IPS-18c (cell line): ENCODE measurements at regions not wholly inside any gene's neighbourhood (a gene's known extent, or its start where the extent isn't known, plus 50 kb on each side); places are given as distances from the start of the nearest gene placed in this dataset.

ENCODE experiments used
- H3K4me3 ChIP-seq: 2 replicates; pipeline ENCODE4 v1.7.0; 2013; ENCODE audit warnings: low read depth, mild to moderate bottlenecking, low read length, moderate library complexity; ENCODE audit not compliant: insufficient read depth
- H3K9me3 ChIP-seq: one replicate; pipeline ENCODE4 v1.6.1; 2013; ENCODE audit warnings: mild to moderate bottlenecking, low read length, moderate library complexity; ENCODE audit not compliant: control insufficient read depth, insufficient read depth

DNA sequence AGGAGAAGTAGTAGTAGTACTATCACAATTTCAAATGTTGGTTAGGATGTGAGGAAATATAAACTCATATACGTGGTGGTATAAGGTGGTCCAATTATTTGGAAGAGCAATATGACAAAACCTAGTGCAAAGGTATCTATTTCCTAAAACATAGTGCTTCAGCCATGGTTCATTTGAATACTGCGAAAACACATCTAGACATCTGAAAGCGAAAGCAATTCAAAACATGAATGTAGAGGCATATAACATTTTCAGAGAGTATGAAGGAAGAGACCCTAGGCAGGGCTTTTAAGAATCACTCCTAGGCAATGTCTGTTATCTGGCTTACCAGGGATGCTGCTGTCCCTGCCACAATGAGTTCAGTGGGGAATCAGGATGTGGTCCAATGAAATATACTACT lies 1085.8 kb downstream of the TDRD15 start:
- Histone ChIP-seq H3K4me3 (no peak overlapping the region), H3K9me3 (no peaks in the 10 kb centered on the region)

DNA sequence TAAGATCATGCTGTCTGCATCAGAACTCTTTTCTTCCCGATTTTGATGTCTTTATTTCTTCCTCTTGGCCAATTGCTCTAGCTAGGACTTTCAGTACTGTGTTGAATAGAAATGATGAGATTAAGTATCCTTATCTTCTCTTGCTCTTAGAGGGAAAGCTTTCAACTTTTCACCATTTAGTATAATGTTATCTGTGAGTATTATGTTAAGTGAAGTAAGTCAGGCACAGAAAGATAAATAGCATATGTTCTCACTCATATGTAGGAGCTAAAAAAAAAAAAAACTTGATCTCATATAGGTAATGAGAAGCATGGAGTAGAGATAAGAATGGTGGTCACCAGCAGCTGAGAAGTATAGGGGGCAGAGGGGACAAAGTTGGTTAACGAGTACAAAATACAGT lies 1089.5 kb downstream of the TDRD15 start:
- Histone ChIP-seq H3K4me3 (no peak overlapping the region), H3K9me3 (no peaks in the 10 kb centered on the region)

DNA sequence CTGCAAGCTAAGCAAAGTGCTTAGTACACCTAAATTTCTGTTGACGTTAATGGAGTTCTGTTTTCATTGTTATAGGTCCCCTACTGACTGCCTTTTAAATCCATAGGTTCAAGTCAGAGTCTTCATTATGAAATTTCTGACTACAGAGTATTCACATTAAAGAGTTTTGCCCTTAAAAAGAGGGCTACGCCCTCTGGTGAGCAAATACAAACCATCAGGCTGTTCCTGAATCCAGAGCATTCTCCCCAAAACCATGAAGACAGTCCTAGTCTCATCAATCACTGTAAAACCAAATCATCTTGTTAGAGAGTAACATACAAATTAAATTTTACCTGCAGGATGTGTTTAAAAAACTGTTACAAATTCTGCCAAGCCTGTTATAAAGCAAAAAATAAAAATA lies 1091.7 kb downstream of the TDRD15 start:
- no peaks in the 10 kb centered on the region for H3K9me3 ChIP-seq

DNA sequence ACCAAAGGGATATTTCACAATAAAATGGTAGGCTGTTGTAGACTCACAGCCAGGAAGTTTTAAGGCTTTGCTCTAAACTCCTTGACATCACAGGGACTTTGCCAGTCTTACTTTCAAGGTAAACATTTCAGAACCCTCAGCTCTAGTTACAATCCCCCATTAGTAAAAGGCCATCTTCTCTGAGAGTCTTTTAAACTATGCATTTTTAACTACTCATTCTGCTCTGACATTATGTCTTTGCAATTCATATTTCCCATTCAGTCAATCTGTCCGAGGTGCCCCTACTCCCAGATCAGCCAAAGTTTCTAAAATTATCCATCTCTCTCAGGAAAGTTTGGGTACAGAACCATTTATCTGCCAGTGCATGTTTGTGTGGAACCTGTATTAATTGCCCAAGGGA lies 1094.1 kb downstream of the TDRD15 start:
- Histone ChIP-seq H3K9me3 (no peaks in the 10 kb centered on the region), H3K4me3 (no peak overlapping the region)

More for the DNA sequence above, 1091.7 kb downstream of the TDRD15 start:
- H3K4me3 ChIP-seq = no peak overlapping the region

DNA sequence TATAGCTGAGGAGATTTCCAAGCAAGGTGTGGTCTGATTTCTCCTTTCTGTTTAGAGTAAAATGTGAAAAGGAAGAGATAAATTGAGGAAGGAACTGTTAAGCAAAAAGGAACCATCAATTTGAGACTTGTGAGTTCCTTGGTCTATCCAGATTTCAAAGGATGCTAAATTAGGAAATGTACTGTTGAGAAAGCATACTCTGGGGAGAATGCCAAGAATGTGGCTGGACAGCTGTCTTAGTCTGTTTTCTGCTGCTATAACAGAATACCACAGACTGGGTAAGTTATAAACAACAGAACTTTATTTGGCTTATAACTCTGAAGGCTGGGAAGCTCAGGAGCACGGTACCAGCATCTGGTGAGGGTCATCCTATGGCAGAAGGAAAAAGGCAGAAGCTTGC lies 1097.2 kb downstream of the TDRD15 start:
- H3K9me3 ChIP-seq = no peaks in the 10 kb centered on the region
- H3K4me3 ChIP-seq = no peak overlapping the region

DNA sequence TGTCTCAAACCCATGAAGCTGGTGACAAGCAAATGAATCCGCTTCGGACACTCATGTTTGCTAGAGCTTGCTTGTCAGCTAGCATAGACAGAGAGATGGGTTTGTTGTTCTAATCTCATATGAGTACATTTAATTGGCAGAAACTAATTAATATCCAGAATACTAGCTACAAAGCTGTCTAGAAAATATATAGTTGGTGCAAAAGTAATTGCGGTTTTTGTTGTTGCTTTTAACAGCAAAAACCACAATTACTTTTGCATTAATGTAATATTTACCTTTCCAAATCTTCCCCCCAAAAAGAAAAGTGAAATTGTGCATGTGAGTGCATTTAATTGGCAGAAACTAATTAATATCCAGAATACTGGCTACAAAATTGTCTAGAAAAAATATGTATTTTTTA lies 1115.2 kb downstream of the TDRD15 start:
- Histone ChIP-seq H3K9me3 (no peaks in the 10 kb centered on the region), H3K4me3 (no peak overlapping the region)

DNA sequence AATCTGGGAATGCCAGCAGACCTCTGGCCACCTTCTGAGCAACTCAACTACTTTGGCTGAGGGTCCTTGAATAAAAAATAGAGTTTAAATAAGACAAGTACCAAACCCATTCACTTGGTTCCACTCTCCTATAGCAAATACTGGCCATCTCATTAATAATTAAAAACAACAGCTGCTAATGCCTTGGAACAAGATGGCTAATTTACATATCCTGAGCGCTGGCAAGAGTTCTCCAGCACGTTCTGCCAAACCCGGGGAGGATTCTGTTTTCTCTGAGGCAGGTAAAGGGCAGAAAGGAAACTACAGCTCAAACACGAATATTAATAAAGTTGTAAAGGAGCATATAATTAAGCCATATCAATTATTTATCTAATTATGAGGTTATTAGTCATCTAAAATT lies 1123.7 kb downstream of the TDRD15 start:
- H3K4me3 ChIP-seq = no peak overlapping the region
- no peaks in the 10 kb centered on the region for H3K9me3 ChIP-seq

DNA sequence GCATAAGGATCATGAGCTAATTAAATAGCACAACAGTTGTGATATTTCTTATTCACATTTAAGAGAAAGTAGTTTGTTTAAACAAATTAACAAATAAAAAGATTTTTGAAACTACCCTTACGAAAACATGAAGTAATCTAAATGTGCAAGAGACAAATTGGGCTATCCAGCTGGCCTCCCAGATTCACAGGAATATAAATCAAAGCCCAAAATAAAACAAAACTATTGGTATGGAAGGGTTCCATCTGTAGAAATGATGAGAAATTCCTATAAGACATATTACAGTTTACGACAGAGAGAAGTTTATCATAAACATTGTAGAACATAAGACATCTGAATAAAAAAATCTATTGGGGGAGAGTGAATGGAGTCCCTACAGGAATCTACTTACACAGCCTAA lies 1125.1 kb downstream of the TDRD15 start:
- Histone ChIP-seq H3K4me3 (no peak overlapping the region), H3K9me3 (no peaks in the 10 kb centered on the region)

DNA sequence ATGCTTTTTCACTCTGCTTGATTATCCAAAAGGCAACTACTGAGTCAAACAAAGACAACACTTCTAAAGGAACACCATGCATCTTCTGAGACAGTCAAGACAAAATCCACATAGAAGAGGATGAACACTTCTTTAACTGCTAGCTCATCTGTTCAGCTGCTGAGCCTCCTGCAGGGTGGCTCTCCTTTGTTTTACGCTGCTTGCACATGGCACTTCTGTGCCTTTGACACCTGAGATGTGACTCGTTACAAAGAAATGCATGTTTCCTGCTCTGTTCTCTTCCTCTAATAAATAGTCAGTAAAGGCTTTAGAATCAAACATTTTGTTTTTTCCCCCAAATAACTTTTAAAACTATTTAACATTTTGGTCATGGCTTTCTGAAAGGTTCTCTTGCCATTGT lies 1129.4 kb downstream of the TDRD15 start:
- no peaks in the 10 kb centered on the region for H3K9me3 ChIP-seq

DNA sequence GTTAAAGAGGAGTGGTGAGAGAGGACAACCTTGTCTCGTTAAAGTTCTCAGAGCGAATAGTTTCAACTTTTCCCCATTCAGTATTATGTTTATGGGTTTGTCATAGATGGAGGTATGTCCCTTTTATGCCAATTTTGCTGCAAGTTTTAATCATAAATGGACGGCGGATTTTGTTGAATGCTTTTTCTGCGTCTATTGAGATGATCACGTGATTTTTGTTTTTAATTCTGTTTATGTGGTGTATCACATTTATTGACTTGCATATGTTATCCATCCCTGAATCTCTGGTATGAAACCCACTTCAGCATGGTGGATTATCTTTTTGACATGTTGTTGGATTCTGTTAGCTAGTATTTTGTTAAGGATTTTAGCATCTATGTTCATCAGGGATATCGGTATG lies 1123.8 kb upstream of the KLHL29 start:
- Histone ChIP-seq H3K9me3 (no peaks in the 10 kb centered on the region), H3K4me3 (no peak overlapping the region)

More for the DNA sequence above, 1129.4 kb downstream of the TDRD15 start:
- H3K4me3 ChIP-seq = no peak overlapping the region

DNA sequence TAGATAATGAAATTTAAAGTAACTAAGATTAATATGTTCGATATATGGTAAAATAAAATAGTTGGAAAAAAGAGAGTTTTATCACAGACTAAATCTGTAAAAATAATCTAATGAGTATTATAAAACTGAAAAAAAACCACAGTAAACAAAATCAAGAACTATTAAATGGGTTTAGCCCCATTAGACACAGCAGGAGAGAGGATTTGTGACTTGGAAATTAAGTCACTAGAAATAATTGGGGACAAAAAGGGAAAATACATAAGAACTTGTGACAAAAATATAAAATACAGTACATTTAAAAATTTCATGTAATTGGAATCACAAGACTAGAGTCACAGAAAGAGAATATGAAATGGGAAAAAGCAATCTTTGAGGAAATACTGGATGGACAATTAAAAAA lies 1114.6 kb upstream of the KLHL29 start:
- Histone ChIP-seq H3K9me3 (no peaks in the 10 kb centered on the region), H3K4me3 (no peak overlapping the region)

DNA sequence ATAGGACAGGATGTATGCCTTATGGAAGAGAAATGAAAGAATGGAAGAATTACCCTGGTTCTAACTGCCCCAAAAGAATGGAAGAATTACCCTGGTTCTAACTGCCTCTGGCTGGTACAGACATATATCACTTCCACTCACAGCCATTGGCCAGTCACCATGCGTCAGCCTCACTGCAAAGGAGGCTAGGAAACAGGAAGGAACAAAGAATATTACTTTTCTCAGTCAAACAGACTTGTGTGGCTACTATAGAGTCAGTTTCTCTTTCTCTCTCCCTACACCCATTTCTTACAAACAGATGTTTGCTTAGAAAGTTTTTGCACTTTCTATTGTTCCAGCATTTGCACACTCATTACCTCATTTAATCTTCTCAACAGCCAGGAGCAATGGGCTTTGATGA lies 1111.1 kb upstream of the KLHL29 start:
- no peaks in the 10 kb centered on the region for H3K9me3 ChIP-seq
- no peak overlapping the region for H3K4me3 ChIP-seq

DNA sequence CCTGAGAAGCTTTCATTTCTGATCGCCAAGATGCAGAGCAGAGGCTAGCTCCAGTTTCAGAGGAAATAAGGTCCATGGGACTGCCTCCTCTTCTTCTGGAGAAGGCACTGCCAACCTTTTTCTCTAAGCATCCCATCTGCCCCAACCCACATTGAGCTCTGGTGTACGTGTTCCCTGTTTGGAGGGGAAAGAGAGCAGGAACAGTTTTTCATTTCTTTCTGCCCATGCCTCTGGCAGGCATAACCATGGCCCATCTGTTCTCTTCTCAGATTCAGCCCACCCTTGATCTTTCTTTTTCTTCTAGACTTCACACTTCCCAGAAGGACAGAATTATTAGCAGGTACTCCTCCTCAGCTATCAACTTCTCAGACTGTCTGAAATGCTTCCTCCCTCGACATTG lies 1110.3 kb upstream of the KLHL29 start:
- no peaks in the 10 kb centered on the region for H3K9me3 ChIP-seq
- no peak overlapping the region for H3K4me3 ChIP-seq

DNA sequence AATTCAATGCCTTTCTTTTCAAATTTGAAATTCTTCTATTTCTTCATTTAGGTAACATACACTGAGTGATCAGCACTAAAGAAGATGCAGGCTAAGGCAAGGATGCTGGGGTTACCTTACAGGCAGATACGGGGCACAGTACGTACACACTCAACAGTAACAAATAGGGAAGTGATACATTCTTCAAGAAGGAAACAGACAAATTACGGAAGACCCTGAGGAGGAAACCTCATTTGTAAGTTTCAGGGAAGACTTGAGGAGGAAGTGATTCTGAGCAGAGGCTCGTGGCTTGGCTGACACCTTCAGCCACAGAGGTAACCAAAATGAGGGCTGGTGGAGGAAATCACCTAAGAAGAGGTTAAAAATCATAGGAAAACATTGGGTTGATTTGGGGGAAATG lies 1108.3 kb upstream of the KLHL29 start:
- Histone ChIP-seq H3K9me3 (no peaks in the 10 kb centered on the region), H3K4me3 (no peak overlapping the region)

DNA sequence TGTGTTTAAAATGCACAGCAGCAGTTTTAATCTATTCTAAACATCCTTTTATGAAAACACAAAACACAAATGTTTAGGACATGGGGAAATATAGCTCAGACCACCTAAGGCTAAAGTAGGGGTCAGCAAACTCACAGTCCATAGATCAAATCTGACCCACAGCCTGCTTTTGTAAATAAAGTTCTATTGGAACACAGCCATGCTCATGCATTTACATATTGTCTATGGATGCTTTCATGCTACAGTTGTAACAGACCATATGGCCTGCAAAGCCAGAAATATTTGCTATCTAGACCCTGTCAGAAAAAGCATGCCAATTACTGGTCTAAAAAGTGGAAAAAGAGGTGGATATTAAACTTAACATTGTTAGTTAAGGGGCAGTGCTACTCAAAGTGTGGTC lies 1105.4 kb upstream of the KLHL29 start:
- Histone ChIP-seq H3K4me3 (no peak overlapping the region), H3K9me3 (no peaks in the 10 kb centered on the region)

DNA sequence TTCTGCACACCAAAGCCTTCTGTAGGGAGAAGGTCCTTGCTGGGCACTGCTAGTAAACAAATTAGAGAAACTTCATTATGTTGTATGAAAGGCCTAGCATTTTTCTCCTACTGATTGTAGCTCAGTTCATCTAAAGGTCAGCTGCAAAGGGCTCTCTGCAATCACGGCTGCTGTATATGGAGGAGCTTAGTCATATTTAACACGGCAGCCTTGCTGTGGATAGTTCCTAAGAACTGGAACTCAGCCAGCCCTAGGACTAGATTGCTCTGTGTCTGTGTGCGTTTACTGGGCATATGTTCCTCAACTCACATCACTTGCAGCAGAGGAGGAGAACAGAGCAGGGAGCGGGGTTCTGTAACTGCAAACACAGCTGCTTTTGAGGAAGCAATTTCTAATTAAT lies 1103.9 kb upstream of the KLHL29 start:
- H3K9me3 ChIP-seq = no peaks in the 10 kb centered on the region

DNA sequence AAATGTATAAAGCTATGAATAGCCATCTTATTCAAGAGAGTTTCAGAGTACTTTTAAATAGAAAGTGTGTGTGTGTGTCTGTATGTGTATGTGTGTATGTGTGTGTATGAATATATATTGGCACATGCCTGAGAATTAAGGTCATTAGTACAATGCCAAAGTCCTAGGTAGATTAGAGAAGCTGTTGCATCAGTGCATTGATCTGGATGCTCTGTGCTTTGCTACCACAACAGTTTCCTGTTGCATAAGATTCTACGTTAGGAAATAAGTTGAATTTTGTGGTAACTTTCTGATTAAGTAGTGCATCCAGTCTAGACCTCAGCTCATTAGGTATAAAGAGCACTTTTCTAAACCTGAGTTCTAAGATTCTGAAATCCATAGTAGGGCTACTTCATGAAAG lies 1102.8 kb upstream of the KLHL29 start:
- no peak overlapping the region for H3K4me3 ChIP-seq

More for the DNA sequence above, 1103.9 kb upstream of the KLHL29 start:
- no peak overlapping the region for H3K4me3 ChIP-seq

DNA sequence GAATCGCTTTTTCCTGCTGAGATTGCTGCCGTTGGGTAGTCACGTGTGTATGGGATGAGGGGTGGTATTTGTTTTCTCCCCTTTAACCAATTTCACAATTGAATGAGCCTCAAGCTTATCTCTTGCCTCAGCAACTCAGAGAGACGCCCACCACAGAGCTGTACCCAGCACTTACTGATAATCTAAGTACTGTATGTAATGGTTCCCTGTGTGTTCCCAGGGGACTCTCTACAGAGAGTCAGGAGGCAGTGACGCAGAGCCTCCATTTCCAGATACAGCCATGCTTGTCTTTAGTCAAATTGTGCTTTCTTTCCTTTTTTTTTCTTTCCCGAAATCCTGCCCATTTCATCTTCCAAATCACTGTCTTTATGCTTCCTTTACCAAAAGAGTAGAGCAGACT lies 1102.1 kb upstream of the KLHL29 start:
- H3K9me3 ChIP-seq = no peaks in the 10 kb centered on the region

More for the DNA sequence above, 1102.8 kb upstream of the KLHL29 start:
- H3K9me3 ChIP-seq = no peaks in the 10 kb centered on the region

DNA sequence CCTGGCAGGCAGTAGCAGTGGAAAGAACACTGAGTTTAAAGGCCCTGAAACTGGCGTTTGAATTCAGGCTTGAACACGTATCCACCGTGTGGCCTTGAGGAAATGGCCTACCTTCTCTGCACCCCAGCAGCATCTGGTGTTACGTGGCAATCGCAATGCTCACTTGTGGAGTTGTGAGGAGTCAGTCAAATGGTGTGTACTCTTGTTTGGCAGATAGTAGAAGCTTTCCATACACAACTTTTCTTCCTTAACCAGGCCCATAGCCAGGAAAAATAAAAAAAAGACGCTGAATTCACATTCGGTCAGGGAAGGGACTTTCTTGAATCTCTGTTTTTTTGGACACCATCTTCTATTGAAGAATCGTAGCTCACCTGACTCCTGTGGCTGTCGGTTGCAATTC lies 1101.5 kb upstream of the KLHL29 start:
- Histone ChIP-seq H3K9me3 (no peaks in the 10 kb centered on the region), H3K4me3 (no peak overlapping the region)

More for the DNA sequence above, 1102.1 kb upstream of the KLHL29 start:
- no peak overlapping the region for H3K4me3 ChIP-seq

DNA sequence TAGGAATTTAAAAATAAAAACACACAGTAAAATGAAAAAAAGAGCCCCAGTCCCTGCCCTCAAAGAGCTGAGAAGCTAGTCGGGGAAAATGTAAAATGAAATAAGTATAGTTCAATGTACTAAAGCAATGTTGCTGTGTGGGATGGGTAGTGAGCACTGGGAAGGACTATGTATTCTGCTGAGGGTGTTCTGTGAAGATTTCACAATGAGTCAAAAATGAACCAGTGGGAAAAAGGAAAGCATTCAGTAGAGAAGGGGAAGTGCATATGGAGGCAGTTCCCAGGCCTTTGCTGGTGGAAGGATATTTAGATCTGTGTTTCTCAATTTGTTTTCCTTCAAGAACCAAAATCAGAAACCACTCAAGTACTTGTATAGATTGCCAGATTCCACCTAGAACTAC lies 1094.7 kb upstream of the KLHL29 start:
- Histone ChIP-seq H3K4me3 (no peak overlapping the region), H3K9me3 (no peaks in the 10 kb centered on the region)
